GM12878 (cell line): ENCODE measurements at regions not wholly inside any gene's neighbourhood (a gene's known extent, or its start where the extent isn't known, plus 50 kb on each side); places are given as distances from the start of the nearest gene placed in this dataset.

ENCODE experiments used
- ATF2 ChIP-seq: IDR thresholded peaks from 2 replicates; pipeline ENCODE4 v1.6.1; 2012; ENCODE audit warnings: low read length, inconsistent platforms
- CREB1 ChIP-seq: IDR thresholded peaks from 2 replicates; pipeline ENCODE4 v1.6.1; 2012; ENCODE audit warnings: low read depth, mild to moderate bottlenecking, inconsistent platforms
- CTCF ChIP-seq, 3 experiments: IDR thresholded peaks in 2 of 3; conservative IDR thresholded peaks in 1 of 3; 2 replicates each; pipeline ENCODE4 v1.5.1; 2011; ENCODE audit warnings: low read depth in 3 of 3, low read length in 3 of 3, mild to moderate bottlenecking in 3 of 3, control low read depth in 2 of 3, moderate library complexity in 2 of 3, inconsistent platforms in 1 of 3, mixed read lengths in 1 of 3; ENCODE audit not compliant: control insufficient read depth in 2 of 3, insufficient read depth in 1 of 3; ENCODE audit errors: extremely low read depth in 1 of 3
- ELK1 ChIP-seq: IDR thresholded peaks from 2 replicates; pipeline ENCODE4 v1.6.1; 2012; ENCODE audit warnings: low read depth, low read length, improper control_type of control experiment
- MYC ChIP-seq: IDR thresholded peaks from 2 replicates; pipeline ENCODE4 v1.6.1; 2011; ENCODE audit warnings: mild to moderate bottlenecking, low read length, moderate library complexity, inconsistent platforms; ENCODE audit not compliant: insufficient read depth, insufficient replicate concordance, insufficient read length, severe bottlenecking
- REST ChIP-seq: IDR thresholded peaks from 2 replicates; pipeline ENCODE4 v1.6.1; 2012; ENCODE audit warnings: mild to moderate bottlenecking, low read depth, low read length
- TCF12 ChIP-seq: IDR thresholded peaks from 2 replicates; pipeline ENCODE4 v1.6.1; 2011; ENCODE audit warnings: low read depth, mild to moderate bottlenecking, low read length
- YY1 ChIP-seq: IDR thresholded peaks from 2 replicates; pipeline ENCODE4 v1.6.1; 2011; ENCODE audit warnings: low read depth, mild to moderate bottlenecking, low read length

- no peak for TF ChIP-seq REST
- TF ChIP-seq CTCF (IDR thresholded peaks at IDR 0.05 in 2 of 3, conservative IDR thresholded peaks at IDR 0.05 in 1 of 3; ENCODE audit: control insufficient read depth in 2 of 3, extremely low read depth in 1 of 3, insufficient read depth in 1 of 3, low read depth in 3 of 3, low read length in 3 of 3): no peak
- no peak for TF ChIP-seq ELK1
- TF ChIP-seq TCF12: no peak
- TF ChIP-seq YY1: no peak
- no peak for TF ChIP-seq CREB1
- no peak for TF ChIP-seq ATF2
- TF ChIP-seq MYC: no peak
Observed at GRCh38 chr20:60263725-60264709, 305.8 kb downstream of the CDH26 start.
